Activated CD8-positive, alpha-beta memory T cell treated with anti-CD3 and anti-CD28 coated beads, Interleukin-2, amount 50 U/mL, for 4 hours (primary cell): ENCODE measurements at regions not wholly inside any gene's neighbourhood (a gene's known extent, or its start where the extent isn't known, plus 50 kb on each side); places are given as distances from the start of the nearest gene placed in this dataset.

ENCODE experiments used
- DNase-seq: peaks from one replicate; pipeline ENCODE4 v3.0.0-alpha.2; 2020

DNA sequence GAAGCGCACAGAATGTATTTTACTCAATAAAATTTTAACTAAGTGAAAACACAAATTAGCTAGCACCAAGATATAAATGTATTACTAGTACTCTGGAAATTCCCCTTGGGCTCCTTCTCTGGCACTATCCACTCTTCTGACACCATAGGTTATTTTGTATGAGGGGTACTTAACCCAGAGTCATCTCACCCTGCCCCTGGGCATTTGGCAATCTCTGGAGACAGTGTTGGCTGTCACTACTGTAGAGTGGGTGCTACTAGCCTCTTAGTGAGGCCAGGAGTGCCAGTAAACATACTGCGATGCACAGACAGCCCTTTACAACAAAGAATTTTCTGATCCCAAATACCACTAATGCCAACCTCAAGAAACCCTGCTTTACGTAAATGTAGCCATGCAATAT lies 246.3 kb upstream of the KBTBD8 start:
- DNase-seq, result no peak

DNA sequence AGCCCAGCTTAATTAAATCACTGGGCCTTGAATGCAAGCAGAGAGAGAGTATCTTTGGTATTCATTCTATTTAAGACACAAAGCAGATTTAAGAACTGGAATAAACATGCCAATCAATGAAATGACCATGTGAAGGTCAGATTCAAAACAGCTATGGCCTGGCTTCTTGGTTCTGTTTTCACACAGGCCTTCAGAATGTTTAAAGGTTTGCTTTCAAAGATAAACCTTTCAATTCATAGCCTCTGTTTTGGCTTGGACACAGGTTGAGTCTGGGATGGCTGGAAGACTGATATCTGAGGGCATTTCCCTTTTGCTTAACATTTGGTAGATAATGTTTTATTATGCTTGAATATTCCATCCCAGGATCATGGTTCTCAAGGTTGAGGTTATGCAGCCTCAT lies 244.4 kb upstream of the KBTBD8 start:
- no peak for DNase-seq

DNA sequence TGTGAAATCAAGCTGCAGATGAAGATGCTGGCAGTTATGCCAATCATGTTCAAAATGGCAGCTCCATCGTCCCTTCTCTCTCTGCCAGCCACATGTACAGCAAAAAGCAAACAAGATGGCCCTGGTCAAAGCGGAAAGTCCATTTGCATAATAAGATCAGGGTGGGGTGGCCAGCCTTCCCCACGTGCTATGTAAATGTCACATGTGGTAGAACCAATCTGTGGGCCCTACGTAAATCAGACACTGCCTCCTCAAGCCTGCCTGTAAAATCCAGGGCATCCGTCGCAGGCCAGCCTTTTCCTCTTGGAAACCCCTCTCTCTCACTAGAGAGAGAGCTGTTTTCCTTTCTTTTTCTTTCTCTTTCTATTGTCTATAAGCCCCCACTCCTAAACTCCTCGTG lies 243.5 kb upstream of the KBTBD8 start:
- no peak for DNase-seq

DNA sequence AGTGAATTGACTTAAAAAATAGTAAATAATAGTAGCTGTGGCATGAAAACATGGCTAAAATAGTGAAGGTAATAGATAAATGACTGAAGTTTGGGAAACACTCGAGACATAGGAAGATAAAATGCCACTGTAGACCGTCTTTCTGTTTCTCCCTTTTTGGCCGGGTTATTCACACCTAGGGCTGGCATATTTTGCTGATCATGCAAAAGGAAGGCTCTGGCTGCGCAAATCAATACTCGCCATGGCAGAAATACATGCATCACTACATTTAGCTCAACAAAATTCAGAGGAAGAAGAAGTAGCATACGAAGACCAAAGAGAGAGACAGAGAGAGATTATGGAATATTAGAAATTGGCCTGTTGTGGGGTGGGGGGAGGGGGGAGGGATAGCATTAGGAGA lies 242.2 kb upstream of the KBTBD8 start:
- DNase-seq, result no peak

DNA sequence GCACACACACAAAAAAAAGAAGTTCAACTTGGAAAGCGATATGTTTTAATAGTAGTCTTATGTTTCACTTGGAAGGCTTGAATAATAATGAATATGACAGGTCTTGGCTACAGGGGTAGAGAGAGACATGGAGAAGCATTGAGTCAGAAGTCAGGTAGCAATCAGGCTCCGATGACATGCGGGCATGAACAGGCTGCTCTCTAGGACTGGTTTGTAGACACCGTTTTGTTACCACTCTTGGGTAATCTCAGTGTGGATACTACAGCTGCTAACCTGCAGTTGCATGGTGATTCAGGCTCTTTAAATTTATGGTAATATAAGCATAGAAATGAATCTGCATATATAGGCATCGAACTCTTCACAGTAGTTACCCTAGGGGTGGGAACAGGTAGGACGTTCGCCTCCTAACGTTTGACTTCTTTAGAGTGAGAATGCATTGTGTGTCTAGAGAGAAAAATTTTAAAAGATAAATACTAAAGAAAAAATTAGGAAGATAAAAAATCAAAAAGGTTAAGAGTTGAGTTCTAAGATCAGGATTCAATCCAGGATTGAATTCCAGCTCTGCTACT lies 241.6 kb upstream of the KBTBD8 start:
- DNase-seq, result no peak

DNA sequence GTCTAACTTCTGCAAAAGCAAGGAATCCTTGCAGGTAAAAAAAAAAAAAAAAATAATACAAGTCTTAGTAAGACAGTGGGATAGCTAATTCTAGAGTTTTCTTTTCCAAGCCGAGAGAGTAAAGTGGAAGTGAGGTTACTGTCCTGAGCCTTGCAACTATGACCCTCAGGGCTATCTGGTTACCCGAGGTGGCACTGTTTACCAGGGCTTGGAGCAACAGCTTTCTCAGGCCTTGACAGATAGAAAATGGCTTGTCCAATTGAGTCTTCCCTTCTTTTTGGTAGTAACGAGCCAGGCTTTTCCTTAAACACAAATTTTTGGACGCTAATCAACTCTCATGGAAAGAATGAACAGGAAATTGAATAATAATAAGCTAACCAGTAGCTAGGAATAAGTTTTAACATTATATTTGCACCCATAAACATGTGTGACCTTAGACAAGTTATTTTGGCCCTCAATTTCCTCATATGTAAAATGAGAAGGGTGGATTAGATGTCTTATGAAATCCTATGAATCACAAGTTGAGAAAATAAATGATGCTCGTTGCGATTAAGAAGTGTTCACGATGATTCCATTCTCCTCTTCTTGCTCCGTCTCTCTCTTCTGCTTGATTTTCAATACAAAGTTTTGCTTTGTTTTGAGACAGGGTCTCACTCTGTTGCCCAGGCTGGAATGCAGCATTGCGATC lies 236.9 kb upstream of the KBTBD8 start:
- no peak for DNase-seq

DNA sequence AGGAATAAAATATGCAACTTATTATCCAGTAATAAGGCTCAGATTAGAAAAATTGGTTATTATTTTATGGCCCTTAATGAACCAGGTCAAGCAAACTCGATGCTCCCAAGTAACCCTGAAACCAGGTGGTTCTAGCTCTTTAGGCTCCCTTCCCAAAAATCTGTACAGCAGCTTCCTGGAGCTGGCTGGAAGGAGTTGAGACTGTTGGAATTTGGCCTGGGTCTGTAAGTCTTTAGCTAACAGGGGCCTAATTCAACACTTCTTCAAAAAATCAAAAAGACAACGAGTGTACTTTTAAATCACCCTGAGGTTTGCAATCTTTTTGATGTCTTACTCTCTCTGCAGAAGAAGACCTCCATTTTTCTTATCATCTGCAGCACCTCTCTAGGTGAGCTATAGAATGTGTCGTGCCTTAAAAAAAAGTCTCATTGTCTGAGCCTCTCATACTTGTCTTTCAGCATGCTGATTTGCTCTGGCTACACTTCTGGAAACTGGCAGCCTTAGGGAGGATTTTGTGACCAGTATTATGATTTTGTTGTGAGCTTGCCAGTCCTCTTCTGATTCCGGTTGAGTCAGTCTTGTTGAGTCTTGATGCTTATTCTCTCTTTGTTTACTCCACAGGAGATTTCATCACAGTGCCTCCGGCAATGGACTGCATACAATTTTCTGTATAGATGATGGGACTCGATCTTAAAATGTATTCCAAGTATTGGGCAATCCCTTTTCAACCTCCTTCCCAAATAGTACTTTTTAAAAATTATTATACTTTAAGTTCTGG lies 235.0 kb upstream of the KBTBD8 start:
- DNase-seq, result no peak

DNA sequence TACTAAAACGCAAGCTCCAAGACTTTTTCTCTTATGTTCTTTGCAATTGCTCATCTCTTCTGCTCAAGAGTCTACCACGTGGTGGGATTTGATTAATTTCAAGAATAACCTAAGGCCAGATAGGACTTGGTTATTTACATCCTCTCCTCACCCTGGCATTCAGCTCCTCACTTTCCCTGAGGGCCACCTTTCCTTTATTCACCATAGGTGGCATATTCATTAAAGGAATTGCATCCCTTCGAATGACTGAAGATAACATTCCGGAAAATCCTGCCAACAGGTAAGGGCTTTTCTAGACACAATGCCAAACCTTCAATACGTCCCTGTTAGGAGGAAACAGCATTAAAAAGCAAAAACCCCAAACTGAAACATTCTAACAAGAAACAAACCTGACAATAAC lies 220.0 kb upstream of the KBTBD8 start:
- no peak for DNase-seq

DNA sequence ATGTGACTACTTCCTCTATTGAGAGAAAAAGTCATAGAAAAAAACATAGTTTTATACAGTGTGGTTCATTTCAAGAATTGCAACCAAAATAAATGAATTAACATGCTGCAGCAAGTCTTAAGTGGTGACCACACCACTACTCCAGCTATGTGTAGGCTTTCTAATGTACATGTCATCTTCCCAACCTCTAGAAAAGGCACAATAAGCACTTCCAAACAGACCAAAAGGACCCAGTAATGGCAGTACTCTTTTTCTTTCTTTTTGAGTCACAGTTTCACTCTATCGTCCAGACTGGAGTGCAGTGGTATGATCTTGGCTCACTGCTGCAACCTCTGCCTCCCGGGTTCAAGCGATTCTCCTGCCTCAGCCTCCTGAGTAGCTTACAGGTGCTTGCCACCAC lies 219.3 kb upstream of the KBTBD8 start:
- no peak for DNase-seq

DNA sequence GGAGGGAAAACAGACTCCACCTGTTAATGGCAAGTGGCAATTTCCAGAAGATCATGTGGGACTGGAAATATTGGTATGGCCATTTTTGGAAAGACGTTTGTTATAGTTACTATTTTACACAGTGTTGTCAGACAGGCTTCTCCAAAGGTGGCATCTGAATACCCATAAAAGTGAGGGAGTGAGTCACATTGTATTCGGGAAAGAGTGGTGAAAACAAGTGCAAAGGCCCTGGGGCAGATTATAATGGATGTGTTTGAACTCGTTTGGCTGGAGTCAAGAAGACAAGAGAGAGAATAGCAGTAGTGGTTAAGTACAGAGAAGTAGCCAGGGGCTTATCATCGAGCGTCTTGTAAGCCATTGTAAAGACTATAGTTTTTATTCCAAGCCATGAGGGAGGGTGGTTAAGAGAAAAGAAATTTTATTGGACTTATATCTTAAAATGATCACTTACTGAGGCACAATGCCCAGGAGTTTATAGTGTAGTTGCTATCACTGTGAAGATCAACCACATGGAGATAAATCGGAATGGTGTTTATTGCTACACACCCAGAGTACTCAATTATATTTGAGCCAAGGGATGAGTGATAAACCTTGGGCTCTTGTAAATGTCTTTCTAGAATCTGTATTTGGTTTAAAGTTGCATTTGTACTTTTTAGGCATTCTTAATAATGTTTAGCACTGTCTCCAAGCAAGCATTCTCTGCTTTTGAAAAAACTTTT lies 212.8 kb upstream of the KBTBD8 start:
- no peak for DNase-seq

DNA sequence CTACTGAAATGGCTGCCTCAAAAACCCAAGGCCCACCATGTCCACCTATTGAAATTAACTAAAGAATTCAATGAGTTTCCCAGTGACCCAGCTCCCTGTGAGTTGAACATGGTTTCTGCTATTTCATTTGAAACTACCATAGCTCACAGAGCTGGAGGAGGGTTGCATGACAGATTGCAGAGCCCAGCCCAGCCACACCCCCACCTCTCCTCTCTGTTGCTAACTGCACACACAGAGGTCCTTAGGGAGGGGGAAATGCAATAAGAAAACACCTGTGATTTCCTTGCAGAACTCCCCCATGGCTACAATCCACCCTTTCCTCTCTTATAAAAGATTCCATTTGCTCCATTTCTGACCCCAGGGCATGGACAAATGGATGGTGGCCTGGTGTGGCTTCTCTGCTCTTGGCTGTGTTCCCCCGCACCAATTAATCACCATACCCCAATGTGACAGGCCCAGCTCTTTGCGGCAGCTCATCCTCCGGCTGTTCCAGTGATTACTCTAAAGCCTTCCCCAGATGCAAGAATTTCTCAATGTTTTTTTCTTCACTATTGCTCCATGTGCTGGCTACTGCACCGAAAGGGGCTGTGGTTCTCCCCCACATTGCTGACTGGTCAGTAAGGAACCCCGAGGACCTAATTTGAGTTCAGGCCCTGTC lies 208.4 kb upstream of the KBTBD8 start:
- no peak for DNase-seq

DNA sequence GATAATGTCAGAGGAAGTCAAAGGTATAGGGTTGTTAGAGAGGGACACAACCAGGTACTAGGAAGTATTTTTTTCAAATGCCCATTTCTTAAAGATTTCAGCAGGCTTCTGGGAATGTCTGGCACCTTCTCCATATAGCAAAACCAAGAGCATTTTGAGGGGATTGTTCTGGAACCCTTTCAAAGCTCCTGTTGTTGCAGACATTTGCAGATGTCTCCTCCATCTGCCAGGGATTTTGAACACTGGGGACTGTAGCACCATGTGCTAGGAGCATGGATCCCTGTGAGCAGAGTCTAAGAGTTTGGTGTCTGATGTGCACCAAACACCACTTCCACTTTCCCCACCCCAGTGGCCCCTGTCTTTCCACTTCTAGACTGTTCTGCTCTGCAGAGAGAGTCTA lies 206.0 kb upstream of the KBTBD8 start:
- no peak for DNase-seq

DNA sequence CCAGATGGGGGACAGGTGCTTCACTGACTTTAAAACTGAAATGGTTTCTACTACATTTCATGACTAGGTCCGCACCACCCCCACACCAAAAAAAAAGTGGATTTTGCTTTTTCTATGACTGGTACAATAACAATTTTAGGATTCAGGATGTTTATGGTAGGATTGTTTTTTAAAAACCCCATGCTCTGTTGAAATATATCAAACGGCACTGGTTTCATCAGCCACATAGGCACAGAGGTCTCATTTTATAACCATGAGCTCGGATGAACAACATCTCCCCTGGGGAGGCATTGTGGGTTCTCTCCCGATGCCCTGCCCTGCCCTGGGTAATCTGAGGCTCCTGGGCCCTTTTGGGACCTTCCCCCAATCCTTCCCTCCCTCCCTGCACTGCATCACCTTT lies 202.7 kb upstream of the KBTBD8 start:
- DNase-seq, result no peak

DNA sequence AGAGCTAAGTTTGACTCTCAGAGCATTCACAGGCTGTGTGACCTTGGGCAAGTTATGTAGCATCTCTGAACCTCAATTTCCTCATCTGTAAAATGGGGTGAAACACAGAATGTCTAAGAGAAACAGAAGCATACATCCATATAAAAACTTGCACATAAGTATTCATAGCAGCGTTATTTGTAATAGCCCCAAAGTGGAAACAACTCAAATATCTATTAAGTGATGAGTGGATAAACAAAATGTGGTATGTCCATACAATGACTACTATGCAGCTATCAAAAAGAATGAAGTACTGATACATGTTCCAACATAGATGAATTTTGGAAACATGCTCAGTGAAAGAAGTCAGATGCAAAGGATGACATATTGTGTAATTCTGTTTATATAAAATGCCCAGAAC lies 201.8 kb upstream of the KBTBD8 start:
- DNase-seq, result no peak

DNA sequence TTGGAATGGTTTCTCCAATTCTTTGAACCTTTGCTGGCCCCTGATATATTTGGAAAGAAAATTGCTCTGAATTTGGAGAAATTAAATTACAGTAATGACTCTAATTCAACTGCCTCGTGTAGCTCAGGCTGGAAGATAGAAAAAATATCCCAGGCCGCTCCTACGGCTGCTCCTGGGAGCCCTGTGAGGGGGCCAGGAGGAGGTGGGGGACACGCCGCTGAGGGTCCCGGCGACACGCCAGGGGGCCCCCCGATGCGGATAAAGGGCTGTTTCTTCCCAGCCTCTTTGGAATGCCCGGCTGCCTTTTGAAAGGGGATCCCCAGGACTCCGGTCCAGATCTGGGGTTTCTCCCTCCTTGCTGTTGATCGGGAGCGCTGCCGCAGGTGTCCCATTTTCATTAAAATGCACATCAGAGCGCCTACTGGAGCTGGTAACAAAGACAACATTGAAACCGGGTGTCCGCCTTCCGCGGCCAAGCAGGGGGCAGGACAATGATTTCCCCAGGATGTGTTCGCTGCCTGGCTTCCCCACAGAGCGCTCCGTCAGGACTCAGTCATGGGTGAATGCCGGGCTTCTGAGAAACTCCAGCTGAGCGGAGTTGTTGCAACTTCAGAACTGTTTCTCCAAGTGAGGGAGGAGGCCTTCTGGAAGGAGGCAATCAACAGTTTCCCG lies 200.1 kb upstream of the KBTBD8 start:
- no peak for DNase-seq

DNA sequence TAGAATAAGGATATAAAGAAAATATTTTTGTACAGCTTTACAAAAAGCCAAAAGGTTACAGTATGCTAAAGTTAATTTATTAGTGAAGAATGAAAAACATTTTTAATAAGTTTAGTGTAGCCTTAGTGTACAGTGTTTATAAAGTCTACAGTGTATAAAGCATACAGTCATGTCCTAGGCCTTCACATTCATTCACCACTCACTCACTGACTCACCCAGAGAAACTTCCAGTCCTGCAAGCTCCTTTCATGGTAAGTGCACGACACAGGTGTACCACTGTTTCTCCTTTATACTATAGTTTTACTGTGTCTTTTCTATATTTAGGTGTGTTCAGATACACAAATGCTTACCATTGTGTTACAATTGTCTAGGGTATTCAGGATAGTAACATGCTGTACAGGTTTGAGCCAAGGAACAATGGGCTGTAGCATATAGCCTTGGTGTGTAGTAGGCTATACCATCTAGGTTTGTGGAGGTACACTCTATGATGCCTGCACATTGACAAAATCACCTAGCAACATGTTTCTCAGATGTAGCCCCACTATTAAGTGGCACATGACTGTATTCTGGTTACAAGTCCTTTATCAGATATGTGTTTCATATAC lies 197.1 kb upstream of the KBTBD8 start:
- DNase-seq, result no peak

DNA sequence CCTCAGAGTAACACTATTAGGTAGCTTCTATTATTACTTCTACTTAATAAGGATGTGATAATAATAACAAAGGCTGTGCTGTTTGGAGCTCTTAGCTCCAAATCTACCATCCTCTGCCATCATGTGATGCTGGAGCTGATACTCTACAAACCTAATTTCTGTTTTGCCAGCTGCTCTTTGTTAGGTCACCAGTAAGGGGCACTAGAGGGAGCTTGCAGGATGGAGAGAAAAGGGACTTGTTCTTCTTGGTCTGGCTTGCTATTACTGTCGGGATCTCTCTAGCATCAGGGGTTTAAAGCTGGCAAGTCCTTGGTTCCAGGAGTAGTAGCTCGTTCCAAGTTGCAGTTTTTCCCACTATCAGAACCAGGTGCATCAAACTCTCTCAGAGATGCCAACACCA lies 194.9 kb upstream of the KBTBD8 start:
- no peak for DNase-seq

DNA sequence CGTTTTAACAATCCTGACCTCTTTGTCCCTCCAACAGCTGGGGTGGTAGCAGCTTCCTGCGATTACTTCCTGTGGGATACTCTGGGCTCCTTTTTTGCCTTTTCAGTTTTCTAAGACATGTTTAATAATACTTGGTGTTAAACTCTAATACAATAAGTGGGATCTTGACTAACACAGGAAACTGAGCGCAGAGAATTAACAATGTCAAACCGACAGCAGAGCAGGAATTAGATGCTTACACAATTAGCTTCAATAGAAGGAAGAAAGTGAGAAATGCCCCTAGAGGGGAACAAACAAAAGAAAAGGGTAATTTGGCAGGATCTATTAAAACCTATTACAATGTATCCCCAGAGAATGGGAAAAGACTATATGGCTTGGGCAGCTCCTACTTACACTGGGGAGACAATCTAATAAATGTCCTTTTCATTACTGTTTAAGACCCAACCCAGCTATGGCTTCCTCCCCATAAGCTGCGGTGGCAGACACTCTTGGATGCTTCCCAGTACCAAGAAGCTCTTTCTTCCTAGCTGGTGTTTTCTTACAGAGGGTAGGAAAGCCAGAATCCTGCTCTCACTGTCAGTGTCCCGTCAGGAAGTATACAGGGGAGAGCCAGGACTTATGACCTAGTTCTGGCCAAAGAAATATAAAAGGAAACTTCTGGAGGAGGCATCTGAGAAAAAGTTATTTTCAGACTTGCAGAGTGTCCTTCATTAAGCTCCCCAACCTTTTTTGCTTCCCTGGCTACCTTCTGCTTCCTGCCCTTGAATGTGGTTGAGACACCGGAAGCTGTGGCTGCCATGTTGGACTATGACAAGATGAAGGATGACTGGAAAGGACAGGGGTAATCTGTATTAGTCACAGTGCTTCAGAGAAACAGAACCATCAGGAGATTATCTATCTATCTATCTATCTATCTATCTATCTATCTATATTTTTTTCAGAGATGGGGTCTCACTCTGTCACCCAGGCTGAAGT lies 194.1 kb upstream of the KBTBD8 start:
- no peak for DNase-seq

DNA sequence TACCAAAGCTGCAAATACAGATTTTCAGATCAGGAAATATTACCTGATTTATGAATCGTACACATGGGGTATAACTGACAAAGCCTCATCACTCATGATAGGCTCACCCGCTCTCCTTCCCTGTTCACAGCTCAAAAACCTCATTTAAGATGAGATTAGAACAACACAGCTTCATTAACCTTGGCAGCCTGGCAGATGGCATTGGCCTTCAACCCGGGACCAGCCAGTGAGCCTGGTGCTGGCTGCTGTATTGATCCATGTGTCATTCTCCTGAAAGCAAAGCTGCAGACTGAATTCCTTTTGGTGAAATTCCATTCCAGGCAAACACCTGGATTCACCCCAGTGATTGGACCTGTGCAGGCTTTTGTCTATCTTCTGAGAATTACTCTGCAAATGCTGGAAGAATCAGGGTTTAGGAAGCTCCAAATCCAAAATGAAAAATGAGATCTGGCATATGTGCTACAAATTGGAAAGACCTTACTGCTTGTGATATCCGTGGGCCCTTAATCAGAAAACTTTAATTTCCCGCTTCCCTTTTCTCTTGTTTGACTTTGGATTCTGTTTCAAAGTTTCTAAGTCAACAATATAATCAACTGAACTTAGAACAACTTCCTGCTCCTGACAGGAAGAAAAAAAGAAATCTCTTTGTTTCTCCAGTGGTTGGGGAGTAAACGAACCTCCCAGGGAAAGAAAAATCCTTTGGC lies 189.1 kb upstream of the KBTBD8 start:
- DNase-seq, result no peak

DNA sequence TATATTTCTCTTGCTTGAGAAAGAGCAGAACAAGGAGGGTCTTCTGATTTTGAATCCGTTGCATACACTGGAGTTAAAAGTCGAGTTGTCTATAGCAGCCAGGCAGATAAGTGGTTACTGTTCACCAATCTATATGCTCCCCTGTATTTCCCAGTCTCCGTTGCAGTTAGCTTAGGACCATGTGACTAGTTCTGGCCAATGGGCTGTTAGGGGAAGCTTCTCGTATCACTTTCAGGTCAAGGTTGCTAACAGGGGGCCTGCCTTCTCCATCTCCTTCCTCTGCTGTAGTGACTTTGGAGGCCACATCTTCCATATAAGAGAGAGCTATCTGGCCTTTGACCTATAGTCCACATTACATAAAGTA lies 188.5 kb upstream of the KBTBD8 start:
- DNase-seq, result no peak
